T-helper 1 cell treated with Interleukin-12 subunit alpha and Interleukin-12 subunit beta and Interleukin-4 antibody, amounts not matched to agents 30 μg/mL and 1 μg/mL, for 36 hours (primary cell): ENCODE measurements at regions not wholly inside any gene's neighbourhood (a gene's known extent, or its start where the extent isn't known, plus 50 kb on each side); places are given as distances from the start of the nearest gene placed in this dataset.

Source experiments
- H3K27ac Mint-ChIP-seq: one replicate; pipeline ENCODE4 v1.8.0; 2021; ENCODE audit warnings: mild to moderate bottlenecking, mixed read lengths
- H3K27me3 Mint-ChIP-seq: one replicate; pipeline ENCODE4 v1.8.0; 2021; ENCODE audit warnings: low read depth, mixed read lengths
- H3K36me3 Mint-ChIP-seq: one replicate; pipeline ENCODE4 v1.8.0; 2021; ENCODE audit warnings: low read depth, mixed read lengths
- H3K4me1 Mint-ChIP-seq: one replicate; pipeline ENCODE4 v1.8.0; 2021; ENCODE audit warnings: low read depth, mixed read lengths
- H3K4me3 Mint-ChIP-seq: one replicate; pipeline ENCODE4 v1.8.0; 2021; ENCODE audit warnings: mild to moderate bottlenecking, moderate library complexity, mixed read lengths
- H3K9me3 Mint-ChIP-seq: one replicate; pipeline ENCODE4 v1.8.0; 2021; ENCODE audit warnings: mixed read lengths

GRCh38 chr20:23224806-23225205 is 125.8 kb upstream of the NXT1 start:
- H3K27me3 Mint-ChIP-seq, result peaks cover 10% of the 10 kb centered on the region
- H3K36me3 Mint-ChIP-seq, result no peaks in the 10 kb centered on the region
- no peak overlapping the region for H3K27ac Mint-ChIP-seq
- H3K4me1 Mint-ChIP-seq, result no peaks in the 10 kb centered on the region
- H3K9me3 Mint-ChIP-seq, result peaks cover 18% of the 10 kb centered on the region
- no peak overlapping the region for H3K4me3 Mint-ChIP-seq

DNA sequence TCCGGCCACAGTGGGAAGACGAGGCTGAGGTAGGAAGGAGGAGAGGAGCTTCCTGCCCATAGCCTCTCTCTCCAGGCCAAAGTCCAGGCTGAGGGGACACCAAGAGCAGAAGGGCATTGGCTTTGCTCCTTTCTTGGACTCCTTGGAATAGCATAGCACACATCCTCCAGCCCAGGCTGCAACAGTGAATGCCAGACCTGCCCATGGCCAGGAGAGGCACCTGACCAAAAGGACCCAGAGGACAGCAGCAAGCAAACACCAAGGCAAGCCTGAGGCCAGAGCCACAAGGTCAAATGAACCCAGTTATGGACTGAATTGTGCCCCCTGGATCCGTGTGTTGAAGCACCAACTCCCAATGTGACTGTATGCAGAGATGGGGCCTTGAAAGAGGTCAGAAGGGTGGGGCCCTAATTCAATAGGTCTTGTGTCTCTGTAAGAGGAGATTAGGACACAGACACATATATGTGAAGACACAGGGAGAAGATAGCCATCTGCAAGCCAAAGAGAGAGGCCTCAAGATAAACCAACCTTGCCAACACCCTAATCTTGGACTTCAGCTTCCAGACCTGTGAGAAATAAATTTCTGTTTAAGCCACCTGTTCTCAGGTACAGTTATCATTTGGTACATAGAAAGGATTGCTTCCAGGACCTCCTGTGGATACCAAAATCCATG is 126.5 kb upstream of the NXT1 start:
- H3K4me1 Mint-ChIP-seq, result no peaks in the 10 kb centered on the region
- H3K36me3 Mint-ChIP-seq, result no peaks in the 10 kb centered on the region
- H3K27ac Mint-ChIP-seq, result no peak overlapping the region
- no peak overlapping the region for H3K4me3 Mint-ChIP-seq
- peaks cover 11% of the 10 kb centered on the region for H3K27me3 Mint-ChIP-seq
- H3K9me3 Mint-ChIP-seq, result peaks cover 18% of the 10 kb centered on the region

DNA sequence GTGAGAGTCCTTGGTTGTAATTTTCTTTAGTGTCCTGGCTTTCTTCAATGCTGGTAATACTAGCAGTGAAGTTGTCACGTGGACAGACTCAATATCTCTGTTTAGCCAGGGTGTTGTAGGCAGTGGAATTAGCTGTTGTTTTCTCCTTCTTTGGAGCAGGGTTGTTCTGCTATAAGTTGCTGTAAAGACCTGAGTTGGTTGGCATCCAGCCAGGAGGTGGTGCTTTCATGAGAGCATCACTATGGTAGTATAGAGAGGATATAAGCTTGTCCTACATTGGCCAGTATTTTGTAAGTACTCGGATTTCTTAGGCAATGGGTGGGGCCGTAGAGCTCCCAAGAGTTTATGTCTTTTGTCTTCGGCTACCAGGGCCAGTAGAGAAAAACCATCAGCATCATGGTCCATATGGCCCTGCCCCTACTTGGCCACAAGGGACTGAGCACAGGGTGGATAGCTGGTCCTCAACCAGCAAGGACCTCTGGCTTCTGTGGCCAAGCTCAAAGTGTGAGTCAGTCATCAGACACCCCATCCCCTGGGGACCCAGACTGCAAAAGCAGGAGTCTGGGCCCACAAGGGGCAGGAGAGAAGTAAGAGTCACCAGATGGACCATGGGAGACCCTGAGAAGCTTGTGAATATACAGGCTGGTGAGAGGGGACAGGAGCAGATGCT is 127.9 kb upstream of the NXT1 start:
- peaks cover 18% of the 10 kb centered on the region for H3K9me3 Mint-ChIP-seq
- no peaks in the 10 kb centered on the region for H3K36me3 Mint-ChIP-seq
- no peaks in the 10 kb centered on the region for H3K4me1 Mint-ChIP-seq
- no peak overlapping the region for H3K27ac Mint-ChIP-seq
- H3K4me3 Mint-ChIP-seq, result no peak overlapping the region
- H3K27me3 Mint-ChIP-seq, result peaks cover 11% of the 10 kb centered on the region

DNA sequence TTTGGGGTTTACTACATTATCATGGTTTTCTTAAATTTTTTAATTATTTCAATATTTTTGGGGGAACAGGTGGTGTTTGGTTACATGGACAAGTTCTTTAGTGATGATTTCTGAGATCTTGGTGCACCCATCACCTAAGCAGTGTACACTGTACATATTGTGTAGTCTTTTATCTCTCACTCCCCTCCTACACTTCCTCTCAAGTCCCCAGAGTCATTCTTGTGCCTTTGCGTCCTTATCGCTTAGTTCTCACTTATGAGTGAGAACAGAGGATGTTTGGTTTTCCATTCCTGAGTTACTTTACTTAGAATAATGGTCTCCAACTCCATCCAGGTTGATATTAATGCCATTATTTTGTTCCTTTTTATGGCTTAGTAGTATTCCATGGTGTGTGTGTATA is 130.9 kb upstream of the CD93 start:
- Mint-ChIP-seq H3K27ac (no peak overlapping the region), H3K4me1 (no peaks in the 10 kb centered on the region), H3K27me3 (peaks cover 13% of the 10 kb centered on the region), H3K4me3 (no peak overlapping the region), H3K36me3 (no peaks in the 10 kb centered on the region), H3K9me3 (peaks cover 14% of the 10 kb centered on the region)

- Mint-ChIP-seq H3K36me3 (no peaks in the 10 kb centered on the region), H3K27me3 (peaks cover 14% of the 10 kb centered on the region), H3K9me3 (no peaks in the 10 kb centered on the region), H3K4me3 (no peak overlapping the region), H3K4me1 (no peaks in the 10 kb centered on the region), H3K27ac (no peak overlapping the region)
These were observed 129.3 kb upstream of the CD93 start for GRCh38 chr20:23215344-23215995.

- Mint-ChIP-seq H3K4me1 (no peaks in the 10 kb centered on the region), H3K27me3 (peaks cover 11% of the 10 kb centered on the region), H3K27ac (no peak overlapping the region), H3K4me3 (no peak overlapping the region), H3K9me3 (no peaks in the 10 kb centered on the region), H3K36me3 (no peaks in the 10 kb centered on the region)
These were observed 128.8 kb upstream of the CD93 start for GRCh38 chr20:23214903-23215302.

GRCh38 chr20:23212464-23212995 is 126.4 kb upstream of the CD93 start:
- no peaks in the 10 kb centered on the region for H3K36me3 Mint-ChIP-seq
- no peaks in the 10 kb centered on the region for H3K4me1 Mint-ChIP-seq

GRCh38 chr20:23212011-23212410 is 125.9 kb upstream of the CD93 start:
- H3K36me3 Mint-ChIP-seq, result no peaks in the 10 kb centered on the region
- peaks cover 14% of the 10 kb centered on the region for H3K27me3 Mint-ChIP-seq
- H3K9me3 Mint-ChIP-seq, result no peaks in the 10 kb centered on the region
- H3K27ac Mint-ChIP-seq, result no peak overlapping the region
- H3K4me3 Mint-ChIP-seq, result no peak overlapping the region
- no peaks in the 10 kb centered on the region for H3K4me1 Mint-ChIP-seq

More at GRCh38 chr20:23212464-23212995, 126.4 kb upstream of the CD93 start:
- H3K27me3 Mint-ChIP-seq, result peaks cover 14% of the 10 kb centered on the region
- no peak overlapping the region for H3K4me3 Mint-ChIP-seq
- H3K27ac Mint-ChIP-seq, result no peak overlapping the region
- no peaks in the 10 kb centered on the region for H3K9me3 Mint-ChIP-seq

DNA sequence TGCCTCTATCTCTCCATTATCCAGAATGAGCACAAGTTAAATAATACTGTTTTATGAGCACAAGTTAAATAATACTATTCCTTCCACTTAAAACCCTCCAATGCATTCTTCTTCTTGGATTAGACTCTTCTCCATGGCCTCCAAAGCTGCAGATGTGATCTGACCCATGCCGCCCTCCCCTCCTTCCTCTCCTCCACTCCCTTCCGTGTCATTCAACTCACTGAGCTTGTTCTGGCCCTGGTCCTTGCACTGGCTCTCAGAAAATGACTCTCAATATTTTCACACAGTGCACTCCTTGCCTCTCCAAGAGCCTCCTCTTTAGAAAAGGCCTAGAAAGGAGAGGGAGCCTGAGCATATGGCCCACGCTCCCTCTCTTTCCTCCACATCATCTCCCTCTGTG is 125.0 kb upstream of the CD93 start:
- peaks cover 14% of the 10 kb centered on the region for H3K27me3 Mint-ChIP-seq
- no peak overlapping the region for H3K4me3 Mint-ChIP-seq
- no peaks in the 10 kb centered on the region for H3K9me3 Mint-ChIP-seq
- H3K27ac Mint-ChIP-seq, result no peak overlapping the region
- H3K36me3 Mint-ChIP-seq, result no peaks in the 10 kb centered on the region
- no peaks in the 10 kb centered on the region for H3K4me1 Mint-ChIP-seq

DNA sequence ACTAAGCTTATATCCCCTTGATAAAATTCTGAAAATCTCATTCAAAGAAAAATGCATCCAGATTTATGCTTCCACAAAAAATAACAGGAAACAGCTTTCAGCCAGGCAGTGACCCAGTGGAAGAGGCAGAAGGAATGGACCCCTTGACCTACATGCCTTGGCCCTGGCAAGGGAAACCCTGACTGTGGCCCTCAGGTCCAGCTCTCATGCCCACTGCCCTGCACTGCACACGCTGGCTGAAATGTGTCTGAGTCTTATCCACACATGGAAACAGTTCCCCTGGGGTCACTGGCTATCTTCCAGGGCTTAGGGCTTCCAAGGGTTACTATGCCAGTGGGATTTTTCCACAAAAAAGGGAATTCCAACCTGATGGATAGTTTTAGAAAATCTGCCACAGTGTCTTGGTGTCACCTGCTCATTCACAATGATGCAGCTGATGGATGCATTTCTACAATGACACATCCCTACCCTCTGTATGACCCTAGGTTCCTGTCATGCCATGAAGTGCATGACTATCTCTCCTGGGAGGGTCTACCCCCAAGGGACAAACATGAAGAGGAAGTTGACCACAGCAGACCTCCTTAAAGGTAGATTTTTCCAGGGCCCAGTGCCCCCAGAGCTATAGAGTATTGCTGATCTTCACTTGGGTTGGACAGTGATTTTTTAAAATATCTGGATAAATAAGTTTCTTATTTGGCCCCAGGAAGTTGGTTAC is 121.9 kb upstream of the CD93 start:
- Mint-ChIP-seq H3K4me3 (no peak overlapping the region), H3K27me3 (peaks cover 14% of the 10 kb centered on the region), H3K36me3 (no peaks in the 10 kb centered on the region), H3K4me1 (no peaks in the 10 kb centered on the region), H3K9me3 (no peaks in the 10 kb centered on the region), H3K27ac (no peak overlapping the region)

DNA sequence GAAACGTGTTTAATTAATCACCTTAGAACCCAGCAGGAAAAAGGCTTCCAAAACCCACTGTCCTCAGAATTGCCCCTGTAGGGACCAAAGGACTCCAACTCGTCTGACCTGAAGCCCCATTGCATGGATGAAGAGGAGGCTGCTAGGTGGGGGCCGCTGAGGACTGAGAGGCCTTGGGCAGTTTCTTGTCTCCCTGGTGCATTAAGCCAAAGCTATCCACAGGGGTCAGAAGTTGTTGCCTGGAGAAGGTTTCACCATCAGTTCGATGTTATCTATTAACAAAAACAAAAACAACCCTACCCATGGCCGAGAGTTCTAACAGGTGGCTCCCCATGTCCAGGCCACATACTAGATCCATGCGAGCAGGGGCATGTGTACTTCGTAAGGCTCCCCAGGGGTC is 120.9 kb upstream of the CD93 start:
- Mint-ChIP-seq H3K9me3 (no peaks in the 10 kb centered on the region), H3K27me3 (peaks cover 12% of the 10 kb centered on the region), H3K36me3 (no peaks in the 10 kb centered on the region), H3K4me3 (no peak overlapping the region), H3K27ac (no peak overlapping the region), H3K4me1 (no peaks in the 10 kb centered on the region)

DNA sequence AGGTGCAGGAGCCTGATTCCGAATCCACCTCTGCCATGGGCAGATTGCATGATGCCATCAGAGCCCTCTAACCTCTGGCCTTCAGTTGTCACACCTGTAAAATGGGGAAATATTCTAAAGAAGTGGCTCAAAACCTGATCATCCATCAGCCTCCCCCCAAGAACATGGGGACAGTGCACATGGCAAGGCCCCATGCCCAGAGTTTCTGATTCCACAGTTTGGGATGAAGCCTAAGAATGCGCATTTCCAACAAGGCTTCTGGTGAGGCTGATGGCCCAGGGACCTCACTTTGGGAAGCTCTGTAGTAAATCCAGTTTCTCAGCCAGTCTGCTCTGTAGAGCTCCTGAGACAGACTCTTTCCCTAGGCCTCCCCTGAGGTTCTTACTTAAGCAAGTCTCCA is 119.9 kb upstream of the CD93 start:
- Mint-ChIP-seq H3K27me3 (peaks cover 7% of the 10 kb centered on the region), H3K4me1 (no peaks in the 10 kb centered on the region)

DNA sequence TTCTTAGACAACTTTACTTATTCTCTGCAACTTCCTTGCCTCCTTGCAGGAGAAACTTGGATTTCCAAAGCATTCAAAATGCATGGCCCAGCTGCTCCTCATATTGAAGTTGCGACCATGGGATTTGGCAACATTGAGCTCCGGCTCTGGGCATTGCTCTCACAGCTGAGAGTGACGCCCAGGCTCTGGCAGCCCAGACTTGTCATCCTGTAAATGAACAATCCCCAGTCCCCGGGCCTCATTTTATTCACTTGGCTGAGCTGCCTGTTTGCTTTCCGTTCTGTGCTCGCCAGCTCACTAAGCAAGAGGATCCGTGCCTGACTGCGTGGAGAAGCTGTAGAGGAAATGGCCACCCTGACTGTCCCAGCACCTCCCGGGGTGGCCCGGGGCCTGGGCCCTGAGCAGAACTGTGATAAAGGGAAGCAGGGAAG is 119.5 kb upstream of the CD93 start:
- no peaks in the 10 kb centered on the region for H3K36me3 Mint-ChIP-seq
- peaks cover 6% of the 10 kb centered on the region for H3K27me3 Mint-ChIP-seq
- H3K9me3 Mint-ChIP-seq, result no peaks in the 10 kb centered on the region
- no peaks in the 10 kb centered on the region for H3K4me1 Mint-ChIP-seq
- H3K4me3 Mint-ChIP-seq, result no peak overlapping the region
- H3K27ac Mint-ChIP-seq, result no peak overlapping the region

More for the DNA sequence above, 119.9 kb upstream of the CD93 start:
- H3K27ac Mint-ChIP-seq, result no peak overlapping the region
- H3K36me3 Mint-ChIP-seq, result no peaks in the 10 kb centered on the region
- no peaks in the 10 kb centered on the region for H3K9me3 Mint-ChIP-seq
- H3K4me3 Mint-ChIP-seq, result no peak overlapping the region

- H3K36me3 Mint-ChIP-seq, result no peaks in the 10 kb centered on the region
- H3K27me3 Mint-ChIP-seq, result peaks cover 6% of the 10 kb centered on the region
- H3K4me1 Mint-ChIP-seq, result no peaks in the 10 kb centered on the region
- no peak overlapping the region for H3K27ac Mint-ChIP-seq
- no peaks in the 10 kb centered on the region for H3K9me3 Mint-ChIP-seq
- H3K4me3 Mint-ChIP-seq, result no peak overlapping the region
These were observed 119.1 kb upstream of the CD93 start for GRCh38 chr20:23205211-23205610.
